Aorta (tissue), 5 donors: ENCODE measurements at regions not wholly inside any gene's neighbourhood (a gene's known extent, or its start where the extent isn't known, plus 50 kb on each side); places are given as distances from the start of the nearest gene placed in this dataset.
"Not testable (repeated sequence)": the region's sequence is repeated elsewhere in the genome, so short reads cannot be mapped to it uniquely, and the experiment has no call there.

ENCODE experiments used
- ATAC-seq: fragments of 200-7000 bp; cut with Tn5 transposase; one replicate; pipeline ENCODE4 v1.9.1; 2022; ENCODE audit warnings: moderate library complexity; ENCODE audit not compliant: low FRiP score
- DNase-seq, 2 donors: peaks; one replicate each; pipeline ENCODE4 v3.0.0-alpha.2; 2020
- H3K27ac ChIP-seq, 2 donors: one replicate each; pipeline ENCODE4 v1.5.1; 2013; ENCODE audit warnings: low read length in 2 of 2, mild to moderate bottlenecking in 2 of 2, moderate library complexity in 2 of 2, control low read depth in 1 of 2, inconsistent platforms in 1 of 2, low read depth in 1 of 2
- H3K27me3 ChIP-seq, 2 donors: one replicate each; pipeline ENCODE4 v1.6.1; 2013; ENCODE audit warnings: control low read depth in 1 of 2, low read length in 1 of 2, mild to moderate bottlenecking in 1 of 2, moderate library complexity in 1 of 2; ENCODE audit not compliant: insufficient read depth in 2 of 2, control insufficient read depth in 1 of 2
- H3K36me3 ChIP-seq, 2 donors: one replicate each; pipeline ENCODE4 v1.6.1; 2013; ENCODE audit warnings: control low read depth in 1 of 2, low read length in 1 of 2, mild to moderate bottlenecking in 1 of 2; ENCODE audit not compliant: insufficient read depth in 2 of 2, control insufficient read depth in 1 of 2
- H3K4me1 ChIP-seq, 2 donors: one replicate each; pipeline ENCODE4 v1.6.1; 2013; ENCODE audit warnings: low read length in 2 of 2, control low read depth in 1 of 2, mild to moderate bottlenecking in 1 of 2, moderate library complexity in 1 of 2; ENCODE audit not compliant: insufficient read depth in 2 of 2, control insufficient read depth in 1 of 2
- H3K4me3 ChIP-seq, 2 donors: one replicate each; pipeline ENCODE4 v1.5.1; 2013; ENCODE audit warnings: low read length in 2 of 2, control low read depth in 1 of 2, mild to moderate bottlenecking in 1 of 2
- H3K9me3 ChIP-seq: one replicate; pipeline ENCODE4 v1.6.1; 2013; ENCODE audit warnings: mild to moderate bottlenecking, low read length; ENCODE audit not compliant: control insufficient read depth
- WGBS, 2 donors: extraction: QIAGEN DNeasy Blood & Tissue Kit; methylation state at CpG; one replicate each; pipeline ENCODE4 v1.1.7; 2013; 5-methylcytosine and 5-hydroxymethylcytosine counted together
- intact Hi-C, 2 donors: fragments of 100-400 bp; cut with DNase I; formaldehyde crosslinking; loops; one replicate each; pipeline versions ENCODE4 v1.14.2 to v1.15.0; 2022
- donor health status: healthy with polysubstance abuse.
- donor health status: Bipolar disorder and iron deficiency.
- donor health status: DM: no; HTN: no; CAD: no.
- donor health status: DM: no; HTN: no; CAD: no.
- donor health status: DM: yes; HTN: yes; CAD: no.

DNA sequence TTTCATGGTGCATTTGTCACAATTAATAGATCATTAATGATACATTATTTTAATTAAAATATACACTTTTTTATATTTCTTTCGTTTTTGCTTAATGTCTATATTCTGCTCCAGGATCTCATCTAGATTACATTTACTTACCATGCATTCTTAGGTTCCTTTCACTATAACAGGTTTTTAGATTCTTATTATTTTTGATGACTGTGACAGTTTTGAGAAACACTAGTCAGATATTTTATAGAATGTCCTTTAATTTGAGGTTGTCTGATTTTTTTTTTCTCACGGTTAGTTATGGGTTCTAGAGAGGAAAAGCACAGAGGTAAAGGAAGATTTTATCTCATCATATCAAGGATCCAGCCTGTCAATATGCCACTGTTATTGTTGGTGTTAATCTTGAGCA, 595.8 kb upstream of the BCHE start:
- intact Hi-C loops: no loop called here
- WGBS, 2 donors: 61 to 62% methylated on average over 2 of the region's 2 CpGs

GRCh38 chr3:166425900-166426611, 588.8 kb upstream of the BCHE start:
- Histone ChIP-seq H3K27me3 (no peaks in the 10 kb centered on the region), H3K4me1 (no peaks in the 10 kb centered on the region), H3K4me3 (no peak overlapping the region), H3K36me3 (no peaks in the 10 kb centered on the region), H3K9me3 (peaks cover 1% of the 10 kb centered on the region), H3K27ac (no peak overlapping the region)
- ATAC-seq (no peak), DNase-seq (no peak)
- intact Hi-C loops: no loop called here
- 90% methylated on average over 4 of the region's 4 CpGs for whole genome bisulfite sequencing, 2 donors

More for the DNA sequence above, 595.8 kb upstream of the BCHE start:
- Histone ChIP-seq H3K4me1 (no peaks in the 10 kb centered on the region), H3K9me3 (no peaks in the 10 kb centered on the region), H3K36me3 (no peaks in the 10 kb centered on the region), H3K4me3 (no peak overlapping the region), H3K27me3 (no peaks in the 10 kb centered on the region), H3K27ac (no peak overlapping the region)
- no peak for ATAC-seq
- DNase-seq: no peak

- no peaks in the 10 kb centered on the region for H3K36me3 ChIP-seq
- intact Hi-C loops: no loop called here
- no peak overlapping the region for H3K27ac ChIP-seq
- peaks cover 1% of the 10 kb centered on the region for H3K9me3 ChIP-seq
- ATAC-seq (no peak), DNase-seq (no peak)
- H3K27me3 ChIP-seq: no peaks in the 10 kb centered on the region
- H3K4me1 ChIP-seq: no peaks in the 10 kb centered on the region
- H3K4me3 ChIP-seq: no peak overlapping the region
These were observed 587.8 kb upstream of the BCHE start for GRCh38 chr3:166425021-166425420.

GRCh38 chr3:166423824-166424513, 586.7 kb upstream of the BCHE start:
- DNase-seq: peak in 1 of 2 donors; percentile 71
- H3K27ac ChIP-seq, H3K9me3 ChIP-seq, H3K4me3 ChIP-seq, ATAC-seq, H3K36me3 ChIP-seq, H3K27me3 ChIP-seq, intact Hi-C loops, H3K4me1 ChIP-seq: not testable (repeated sequence)
- WGBS, 2 donors: 93 to 95% methylated on average over 26 of the region's 26 CpGs

DNA sequence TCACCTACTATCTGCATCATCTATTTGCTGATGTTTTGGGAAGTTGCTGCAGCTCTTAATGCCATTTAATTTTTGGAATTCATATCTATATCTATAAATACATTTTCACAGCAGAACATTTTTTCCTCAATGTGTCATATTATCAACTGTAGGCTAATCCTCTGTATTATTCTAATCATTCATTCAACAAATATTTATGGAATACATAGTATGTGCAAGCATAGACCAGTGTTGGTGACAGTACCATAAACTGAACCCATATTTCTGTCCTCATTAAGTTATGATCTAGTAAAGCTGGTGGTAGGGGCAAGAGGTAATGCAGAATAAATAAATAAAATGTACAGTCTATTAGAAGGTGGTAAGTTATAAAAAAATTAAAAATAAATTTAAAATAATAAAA, 585.3 kb upstream of the BCHE start:
- no peak overlapping the region for H3K4me3 ChIP-seq
- peaks cover 1% of the 10 kb centered on the region for H3K9me3 ChIP-seq
- intact Hi-C loops: no loop called here
- H3K36me3 ChIP-seq: no peaks in the 10 kb centered on the region
- H3K27me3 ChIP-seq: no peaks in the 10 kb centered on the region
- no peak overlapping the region for H3K27ac ChIP-seq
- H3K4me1 ChIP-seq: no peaks in the 10 kb centered on the region
- DNase-seq (no peak), ATAC-seq (no peak)

- intact Hi-C loops: no loop called here
- DNase-seq (no peak), ATAC-seq (no peak)
- H3K27ac ChIP-seq: no peak overlapping the region
- no peaks in the 10 kb centered on the region for H3K4me1 ChIP-seq
- no peak overlapping the region for H3K4me3 ChIP-seq
- no peaks in the 10 kb centered on the region for H3K36me3 ChIP-seq
- WGBS, 2 donors: 69 to 76% methylated on average over 2 of the region's 2 CpGs
- H3K27me3 ChIP-seq: no peaks in the 10 kb centered on the region
- no peaks in the 10 kb centered on the region for H3K9me3 ChIP-seq
These were observed 582.8 kb upstream of the BCHE start for GRCh38 chr3:166420071-166420470.

DNA sequence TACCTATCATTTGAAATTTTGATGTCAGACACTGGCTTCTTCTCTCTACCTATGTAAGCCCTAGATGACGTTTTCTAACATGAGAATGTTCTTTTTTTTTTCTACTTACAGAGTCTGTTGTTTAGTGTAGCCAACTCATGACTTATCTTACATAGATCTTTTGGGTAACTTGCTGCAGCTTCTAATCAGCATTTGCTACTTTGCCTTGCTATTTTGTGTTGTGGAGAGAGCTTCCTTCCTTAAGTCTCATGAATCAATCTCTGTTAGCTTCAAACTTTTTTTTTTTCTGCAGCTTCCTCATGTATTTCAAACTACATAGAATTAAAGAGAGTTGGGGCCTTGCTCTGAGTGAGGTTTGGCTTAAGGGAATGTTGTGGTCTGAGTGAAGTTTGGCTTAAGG, 568.7 kb upstream of the BCHE start:
- H3K27ac ChIP-seq: no peak overlapping the region
- no peaks in the 10 kb centered on the region for H3K36me3 ChIP-seq
- H3K27me3 ChIP-seq: no peaks in the 10 kb centered on the region
- DNase-seq: no peak
- H3K4me1 ChIP-seq: no peaks in the 10 kb centered on the region
- no peaks in the 10 kb centered on the region for H3K9me3 ChIP-seq
- intact Hi-C loops: no loop called here
- no peak overlapping the region for H3K4me3 ChIP-seq
- ATAC-seq: no peak
- WGBS, 2 donors: 40 to 53% methylated on average over 1 of the region's 1 CpG

GRCh38 chr3:166405465-166405864, 568.2 kb upstream of the BCHE start:
- Histone ChIP-seq H3K27ac (no peak overlapping the region), H3K36me3 (no peaks in the 10 kb centered on the region), H3K4me1 (no peaks in the 10 kb centered on the region), H3K9me3 (no peaks in the 10 kb centered on the region), H3K4me3 (no peak overlapping the region), H3K27me3 (no peaks in the 10 kb centered on the region)
- intact Hi-C loops: no loop called here
- DNase-seq (no peak), ATAC-seq (no peak)

DNA sequence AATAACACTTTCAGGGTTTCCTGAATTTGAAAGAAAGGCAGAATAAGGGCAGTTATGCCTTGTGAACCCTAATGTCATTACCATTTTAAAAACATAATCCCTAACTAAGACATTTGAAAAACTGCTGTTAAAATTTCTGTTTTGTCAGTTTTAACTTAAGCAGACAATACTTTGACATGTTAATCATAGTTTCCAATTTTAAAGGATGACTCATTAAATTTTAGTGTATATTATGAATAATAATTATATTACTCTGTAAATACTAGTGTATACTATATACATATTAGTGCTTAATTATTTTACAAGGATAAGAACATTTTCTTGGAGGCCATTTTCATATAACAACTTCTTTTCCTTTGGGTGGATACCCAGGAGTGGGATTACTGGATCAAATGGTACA, 553.1 kb upstream of the BCHE start:
- no peaks in the 10 kb centered on the region for H3K4me1 ChIP-seq
- intact Hi-C loops: no loop called here
- H3K9me3 ChIP-seq: no peaks in the 10 kb centered on the region
- ATAC-seq (no peak), DNase-seq (no peak)
- no peaks in the 10 kb centered on the region for H3K36me3 ChIP-seq
- H3K27ac ChIP-seq: no peak overlapping the region
- H3K4me3 ChIP-seq: no peak overlapping the region
- no peaks in the 10 kb centered on the region for H3K27me3 ChIP-seq
